ENCODE measurements at regions not wholly inside any gene's neighbourhood (a gene's known extent, or its start where the extent isn't known, plus 50 kb on each side); places are given as distances from the start of the nearest gene placed in this dataset.

- 87 to 91% methylated on average over 4 of the region's 4 CpGs for WGBS, 2 donors
- Histone ChIP-seq H3K27ac (no peak overlapping the region), H3K36me3 (no peaks in the 10 kb centered on the region), H3K4me3 (no peak overlapping the region), H3K27me3 (no peaks in the 10 kb centered on the region), H3K4me1 (peaks cover 0 to 4% (median 0%) of the 10 kb centered on the region in 9 donors), H3K9me3 (peaks cover 0 to 37% (median 5%) of the 10 kb centered on the region in 11 donors)
- ATAC-seq = no peak
- intact Hi-C loops (cut with DNase I) = no loop called here
- no peak for DNase-seq
- TF ChIP-seq CTCF (IDR thresholded peaks at IDR 0.05) = no peak
These were observed 51.1 kb upstream of the OPN4 start for GRCh38 chr10:86603256-86603655.
